ENCODE measurements at regions not wholly inside any gene's neighbourhood (a gene's known extent, or its start where the extent isn't known, plus 50 kb on each side); places are given as distances from the start of the nearest gene placed in this dataset.

- no peaks in the 10 kb centered on the region for H3K27me3 ChIP-seq (ENCODE audit: control insufficient read depth, insufficient read depth, low read length)
- ChIA-PET CTCF (no interaction called here), POLR2A (no interaction called here)
- no peak overlapping the region for H3K4me3 ChIP-seq (ENCODE audit: low read depth, low read length)
- H3K36me3 ChIP-seq (ENCODE audit: control insufficient read depth, insufficient read depth, low read length): no peaks in the 10 kb centered on the region
- TF ChIP-seq, protein P1, sequence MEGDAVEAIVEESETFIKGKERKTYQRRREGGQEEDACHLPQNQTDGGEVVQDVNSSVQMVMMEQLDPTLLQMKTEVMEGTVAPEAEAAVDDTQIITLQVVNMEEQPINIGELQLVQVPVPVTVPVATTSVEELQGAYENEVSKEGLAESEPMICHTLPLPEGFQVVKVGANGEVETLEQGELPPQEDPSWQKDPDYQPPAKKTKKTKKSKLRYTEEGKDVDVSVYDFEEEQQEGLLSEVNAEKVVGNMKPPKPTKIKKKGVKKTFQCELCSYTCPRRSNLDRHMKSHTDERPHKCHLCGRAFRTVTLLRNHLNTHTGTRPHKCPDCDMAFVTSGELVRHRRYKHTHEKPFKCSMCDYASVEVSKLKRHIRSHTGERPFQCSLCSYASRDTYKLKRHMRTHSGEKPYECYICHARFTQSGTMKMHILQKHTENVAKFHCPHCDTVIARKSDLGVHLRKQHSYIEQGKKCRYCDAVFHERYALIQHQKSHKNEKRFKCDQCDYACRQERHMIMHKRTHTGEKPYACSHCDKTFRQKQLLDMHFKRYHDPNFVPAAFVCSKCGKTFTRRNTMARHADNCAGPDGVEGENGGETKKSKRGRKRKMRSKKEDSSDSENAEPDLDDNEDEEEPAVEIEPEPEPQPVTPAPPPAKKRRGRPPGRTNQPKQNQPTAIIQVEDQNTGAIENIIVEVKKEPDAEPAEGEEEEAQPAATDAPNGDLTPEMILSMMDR (IDR thresholded peaks at IDR 0.05; ENCODE audit: insufficient read depth, low read depth, low read length): no peak
- DNase-seq (ENCODE audit: low read depth): no peak
Observed at GRCh38 chr3:96071097-96071496, 743.3 kb upstream of the EPHA6 start.

GRCh38 chr3:96072226-96072625 is 742.2 kb upstream of the EPHA6 start:
- Histone ChIP-seq H3K4me3 (ENCODE audit: low read depth, low read length) (no peak overlapping the region), H3K36me3 (ENCODE audit: control insufficient read depth, insufficient read depth, low read length) (no peaks in the 10 kb centered on the region), H3K27me3 (ENCODE audit: control insufficient read depth, insufficient read depth, low read length) (no peaks in the 10 kb centered on the region)
- ChIA-PET POLR2A (no interaction called here), CTCF (no interaction called here)
- TF ChIP-seq, protein P1 (IDR thresholded peaks at IDR 0.05; ENCODE audit: insufficient read depth, low read depth, low read length): no peak
- DNase-seq (ENCODE audit: low read depth): no peak

- Histone ChIP-seq H3K36me3 (ENCODE audit: control insufficient read depth, insufficient read depth, low read length) (no peaks in the 10 kb centered on the region), H3K4me3 (ENCODE audit: low read depth, low read length) (no peak overlapping the region), H3K27me3 (ENCODE audit: control insufficient read depth, insufficient read depth, low read length) (no peaks in the 10 kb centered on the region)
- POLR2A ChIA-PET: no interaction called here
- CTCF ChIA-PET: no interaction called here
- DNase-seq (ENCODE audit: low read depth): no peak
- TF ChIP-seq, protein P1 (IDR thresholded peaks at IDR 0.05; ENCODE audit: insufficient read depth, low read depth, low read length): no peak
Observed at GRCh38 chr3:96083610-96084009, 730.8 kb upstream of the EPHA6 start.

DNA sequence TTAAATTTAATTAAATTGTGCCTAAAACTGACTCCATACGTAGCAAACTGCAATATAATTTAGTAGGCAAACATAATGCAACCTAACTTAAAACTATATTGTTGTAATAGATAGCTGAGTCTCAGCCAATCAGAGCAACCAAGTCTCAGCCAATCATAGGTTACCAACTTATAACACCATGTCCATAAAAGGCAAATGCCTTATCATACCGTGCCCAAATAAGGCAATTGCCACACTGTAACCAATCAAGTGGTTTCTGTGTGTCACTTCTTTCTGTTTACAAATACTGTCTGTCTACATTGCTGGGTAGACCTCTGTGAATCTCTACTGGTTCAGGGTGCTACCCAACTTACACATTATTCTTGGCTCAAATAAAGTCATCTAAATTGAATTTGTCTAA is 728.4 kb upstream of the EPHA6 start:
- CTCF ChIA-PET: no interaction called here
- Histone ChIP-seq H3K4me3 (ENCODE audit: low read depth, low read length) (no peak overlapping the region), H3K27me3 (ENCODE audit: control insufficient read depth, insufficient read depth, low read length) (no peaks in the 10 kb centered on the region), H3K36me3 (ENCODE audit: control insufficient read depth, insufficient read depth, low read length) (no peaks in the 10 kb centered on the region)
- POLR2A ChIA-PET: no interaction called here
- DNase-seq (ENCODE audit: low read depth): no peak
- TF ChIP-seq, protein P1 (IDR thresholded peaks at IDR 0.05; ENCODE audit: insufficient read depth, low read depth, low read length): no peak

GRCh38 chr3:96101006-96101560 is 713.3 kb upstream of the EPHA6 start:
- H3K4me3 ChIP-seq (ENCODE audit: low read depth, low read length): no peak overlapping the region
- H3K27me3 ChIP-seq (ENCODE audit: control insufficient read depth, insufficient read depth, low read length): no peaks in the 10 kb centered on the region
- POLR2A ChIA-PET: no interaction called here
- CTCF ChIA-PET: no interaction called here
- no peak for DNase-seq (ENCODE audit: low read depth)
- TF ChIP-seq, protein P1 (IDR thresholded peaks at IDR 0.05; ENCODE audit: insufficient read depth, low read depth, low read length): no peak
- H3K36me3 ChIP-seq (ENCODE audit: control insufficient read depth, insufficient read depth, low read length): no peaks in the 10 kb centered on the region

All from BJ (cell line).